Ovary (tissue), 7 donors: ENCODE measurements at regions not wholly inside any gene's neighbourhood (a gene's known extent, or its start where the extent isn't known, plus 50 kb on each side); places are given as distances from the start of the nearest gene placed in this dataset.

Source experiments
- DNase-seq, 5 donors: peaks; one replicate each; pipeline ENCODE4 v3.0.0-alpha.2; 2019 to 2020
- H3K27ac ChIP-seq, 2 donors: fragments of 200-600 bp; one replicate each; pipeline versions ENCODE4 v1.5.1 to v1.8.0; 2019 to 2022
- H3K27me3 ChIP-seq: fragments of 200-600 bp; one replicate; pipeline ENCODE4 v1.8.0; 2022
- H3K36me3 ChIP-seq: fragments of 200-600 bp; sonication (generic); one replicate; pipeline ENCODE4 v1.5.1; 2019
- H3K4me1 ChIP-seq: one replicate; pipeline ENCODE4 v1.8.1; 2013; ENCODE audit warnings: mild to moderate bottlenecking, moderate library complexity; ENCODE audit not compliant: insufficient read depth
- H3K4me3 ChIP-seq: fragments of 200-600 bp; sonication (generic); one replicate; pipeline ENCODE4 v1.5.1; 2017
- H3K9me3 ChIP-seq, 2 donors: fragments of 200-600 bp in 1 of 2; sonication (generic) in 1 of 2; one replicate each; pipeline versions ENCODE4 v1.5.1 to v1.8.1; 2013 to 2019; ENCODE audit warnings: mild to moderate bottlenecking in 1 of 2, moderate library complexity in 1 of 2
- CTCF ChIP-seq, 3 donors: fragments of 450-650 bp in 2 of 3; fragments of 200-600 bp in 1 of 3; IDR thresholded peaks; one replicate each; pipeline versions ENCODE4 v1.5.1 to v1.8.0; 2016 to 2022; ENCODE audit warnings: antibody characterized with exemption in 3 of 3, mild to moderate bottlenecking in 1 of 3
- EP300 ChIP-seq: sonication (generic); formaldehyde crosslinking; IDR thresholded peaks from one replicate; pipeline ENCODE4 v1.6.1; 2017; ENCODE audit warnings: antibody characterized with exemption
- POLR2A ChIP-seq: fragments of 450-650 bp; IDR thresholded peaks from one replicate; pipeline ENCODE4 v1.6.1; 2017; ENCODE audit warnings: antibody characterized with exemption, mild to moderate bottlenecking, moderate library complexity
- WGBS, 3 donors: extraction: QIAGEN DNeasy Blood & Tissue Kit in 1 of 3; methylation state at CpG; one replicate each; pipeline versions ENCODE4 v1.1.5 to v1.1.7; 2013 to 2017; 5-methylcytosine and 5-hydroxymethylcytosine counted together
- intact Hi-C, 4 donors: fragments of 100-400 bp; cut with DNase I; formaldehyde crosslinking; loops; one replicate each; pipeline versions ENCODE4 v1.11.0 to v1.15.1; 2022 to 2023
- donor health status: DM: no; HTN: no; CAD: no; lungs with moderate emphysema.
- donor health status: DM: no; HTN: no; CAD: no.
- donor health status: Bipolar disorder and iron deficiency.
- donor health status: DM: no; HTN: no; CAD: no.
- donor health status: DM: yes; HTN: yes; CAD: no.

GRCh38 chr4:28313729-28314713 is 1453.4 kb downstream of the STIM2 start:
- Histone ChIP-seq H3K36me3 (no peaks in the 10 kb centered on the region), H3K4me3 (no peak overlapping the region), H3K27ac (no peak overlapping the region), H3K27me3 (no peaks in the 10 kb centered on the region), H3K4me1 (no peaks in the 10 kb centered on the region), H3K9me3 (no peaks in the 10 kb centered on the region)
- intact Hi-C loops = no loop called here
- no peak for TF ChIP-seq CTCF (IDR thresholded peaks at IDR 0.05)
- TF ChIP-seq POLR2A = no peak
- no peak for TF ChIP-seq EP300
- WGBS, 3 donors = 63 to 79% (median 79%) methylated on average over 2 of the region's 2 CpGs
- no peak for DNase-seq

- intact Hi-C loops = no loop called here
- Histone ChIP-seq H3K36me3 (no peaks in the 10 kb centered on the region), H3K4me1 (no peaks in the 10 kb centered on the region), H3K27ac (no peak overlapping the region), H3K27me3 (no peaks in the 10 kb centered on the region), H3K9me3 (no peaks in the 10 kb centered on the region), H3K4me3 (no peak overlapping the region)
- whole genome bisulfite sequencing, 3 donors = 65 to 89% (median 77%) methylated on average over 2 of the region's 2 CpGs
- no peak for TF ChIP-seq EP300
- DNase-seq = no peak
Measured at GRCh38 chr4:28317221-28317620, 1456.6 kb downstream of the STIM2 start.

DNA sequence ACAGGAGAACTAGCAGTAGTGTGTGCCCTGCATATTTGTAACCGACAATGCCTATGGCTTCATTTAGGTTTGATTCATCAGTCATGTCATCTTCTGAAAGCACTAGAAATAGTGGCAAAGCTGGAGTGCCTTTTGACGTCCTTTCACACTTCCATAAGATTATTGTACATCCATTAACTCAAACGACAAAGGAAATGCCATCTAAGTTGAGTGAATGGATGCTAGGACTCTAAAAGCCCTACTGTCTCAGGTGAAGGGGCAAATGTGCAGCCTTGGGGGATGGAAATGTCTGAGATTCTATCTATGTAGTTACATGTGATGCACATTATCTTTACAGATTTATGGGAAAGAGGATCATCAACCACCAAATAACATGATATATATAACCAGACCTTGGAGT is 1473.6 kb downstream of the STIM2 start:
- no peak overlapping the region for H3K27ac ChIP-seq
- TF ChIP-seq POLR2A (no peak), CTCF (IDR thresholded peaks at IDR 0.05) (no peak), EP300 (no peak)
- no peaks in the 10 kb centered on the region for H3K9me3 ChIP-seq
- WGBS, 3 donors = 82 to 89% (median 84%) methylated on average over 3 of the region's 3 CpGs
- no peaks in the 10 kb centered on the region for H3K4me1 ChIP-seq
- no peaks in the 10 kb centered on the region for H3K36me3 ChIP-seq
- DNase-seq = no peak
- H3K4me3 ChIP-seq = no peak overlapping the region
- H3K27me3 ChIP-seq = no peaks in the 10 kb centered on the region
- intact Hi-C loops = no loop called here

- Histone ChIP-seq H3K9me3 (no peaks in the 10 kb centered on the region), H3K27ac (no peak overlapping the region), H3K27me3 (no peaks in the 10 kb centered on the region), H3K4me3 (no peak overlapping the region), H3K36me3 (no peaks in the 10 kb centered on the region), H3K4me1 (no peaks in the 10 kb centered on the region)
- intact Hi-C loops = no loop called here
- TF ChIP-seq POLR2A (no peak), EP300 (no peak), CTCF (IDR thresholded peaks at IDR 0.05) (no peak)
- 89 to 94% (median 93%) methylated on average over 2 of the region's 2 CpGs for WGBS, 3 donors
- no peak for DNase-seq
Measured at GRCh38 chr4:28341784-28342183, 1481.1 kb downstream of the STIM2 start.

- H3K27ac ChIP-seq = no peak overlapping the region
- H3K9me3 ChIP-seq = no peaks in the 10 kb centered on the region
- TF ChIP-seq EP300 (no peak), CTCF (IDR thresholded peaks at IDR 0.05) (no peak), POLR2A (no peak)
- intact Hi-C loops = no loop called here
- no peak overlapping the region for H3K4me3 ChIP-seq
- no peaks in the 10 kb centered on the region for H3K27me3 ChIP-seq
- H3K4me1 ChIP-seq = no peaks in the 10 kb centered on the region
- H3K36me3 ChIP-seq = no peaks in the 10 kb centered on the region
- no peak for DNase-seq
Measured at GRCh38 chr4:28350485-28350884, 1489.8 kb downstream of the STIM2 start.
